ENCODE measurements at regions not wholly inside any gene's neighbourhood (a gene's known extent, or its start where the extent isn't known, plus 50 kb on each side); places are given as distances from the start of the nearest gene placed in this dataset.

DNA sequence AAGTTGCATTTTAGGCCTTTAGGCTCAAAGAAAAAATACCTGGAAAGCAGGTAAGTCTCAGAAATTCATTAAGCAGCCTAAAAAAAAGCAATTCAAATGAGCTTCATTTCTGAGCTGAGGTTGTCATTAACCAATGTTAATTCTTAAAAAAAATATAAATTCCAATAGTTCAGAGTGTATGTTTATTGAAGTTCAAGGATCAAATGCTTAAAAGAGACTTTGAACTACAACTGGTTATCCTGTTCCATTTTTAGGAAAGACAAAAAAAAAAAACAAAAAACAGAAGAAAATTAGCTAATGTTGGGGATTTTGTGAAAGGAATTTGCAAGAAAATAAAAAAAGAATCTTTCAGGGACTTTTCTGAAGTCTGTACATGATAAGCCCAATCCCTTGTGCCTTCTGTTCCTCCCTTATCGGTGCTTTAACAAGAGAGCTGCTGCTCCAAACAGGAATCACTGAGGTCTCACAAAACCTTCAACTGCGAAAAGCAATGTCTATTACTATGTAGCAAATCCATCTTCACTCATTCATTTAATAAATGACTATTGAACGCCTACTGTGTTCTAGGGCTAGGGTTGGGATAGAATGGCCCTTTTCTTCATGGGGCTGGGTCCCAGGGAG lies 90.3 kb downstream of the FOXF2 start:
- TF ChIP-seq ZNF274 (IDR thresholded peaks at IDR 0.05; ENCODE audit: low read depth, low read length) (no peak), YY1 (IDR thresholded peaks at IDR 0.05; ENCODE audit: insufficient read depth, insufficient read length) (no peak), SUZ12 (IDR thresholded peaks at IDR 0.05; ENCODE audit: extremely low read depth, insufficient read depth, insufficient read length) (no peak)
